ENCODE measurements at regions not wholly inside any gene's neighbourhood (a gene's known extent, or its start where the extent isn't known, plus 50 kb on each side); places are given as distances from the start of the nearest gene placed in this dataset.

DNA sequence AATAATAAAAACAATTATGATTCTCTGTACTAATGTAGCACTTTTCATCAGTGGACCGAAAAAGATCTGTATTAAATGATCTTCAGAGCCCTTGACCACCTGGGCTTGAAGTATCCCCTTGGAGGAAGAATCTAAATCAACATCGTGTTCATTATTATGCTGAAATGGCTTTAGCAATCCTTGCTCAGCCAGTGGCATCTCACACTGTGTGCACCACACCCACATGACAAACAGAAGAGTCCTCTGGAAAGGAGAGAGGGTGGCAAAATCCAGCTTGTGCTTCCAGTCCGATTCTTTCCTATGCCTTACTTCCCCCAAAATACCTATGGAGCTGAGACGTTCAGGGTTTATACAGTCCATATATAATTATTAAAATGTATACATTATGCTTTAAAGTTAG is 318.5 kb upstream of the RUNX1 start:
- DNase-seq (ENCODE audit: low read depth), result no peak

DNA sequence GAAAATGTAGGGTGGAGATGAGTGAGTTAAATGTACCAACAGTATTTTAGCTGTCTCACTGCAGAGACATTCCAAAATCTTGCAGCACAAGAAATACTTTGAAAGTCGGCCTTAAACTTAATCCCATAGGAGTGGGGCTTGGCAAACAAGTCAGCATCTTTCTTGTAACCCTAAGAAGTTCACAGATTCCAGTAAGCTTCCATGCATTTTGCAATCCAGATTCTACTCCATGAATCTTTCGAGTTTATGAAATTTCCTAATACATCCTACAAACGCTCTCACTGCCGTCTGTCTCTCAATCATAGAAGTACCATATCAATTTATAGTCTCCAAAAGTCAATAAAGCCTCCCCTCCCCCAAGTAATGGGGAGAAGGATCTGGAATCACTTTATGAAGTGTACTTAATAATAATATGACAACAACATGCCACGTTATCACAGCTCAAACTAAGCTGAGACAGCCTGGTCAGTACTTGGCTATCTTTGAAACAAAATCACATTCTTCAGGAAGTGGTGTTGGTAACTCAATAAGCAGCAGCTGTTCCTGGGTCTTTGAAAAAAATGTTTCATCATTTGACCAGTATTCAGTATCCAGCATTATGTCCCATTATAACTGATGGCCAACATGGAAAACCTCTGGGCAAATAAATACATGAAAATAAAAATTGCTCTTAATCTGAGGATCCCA is 317.4 kb upstream of the RUNX1 start:
- peak; percentile 26 for DNase-seq (ENCODE audit: low read depth)

DNA sequence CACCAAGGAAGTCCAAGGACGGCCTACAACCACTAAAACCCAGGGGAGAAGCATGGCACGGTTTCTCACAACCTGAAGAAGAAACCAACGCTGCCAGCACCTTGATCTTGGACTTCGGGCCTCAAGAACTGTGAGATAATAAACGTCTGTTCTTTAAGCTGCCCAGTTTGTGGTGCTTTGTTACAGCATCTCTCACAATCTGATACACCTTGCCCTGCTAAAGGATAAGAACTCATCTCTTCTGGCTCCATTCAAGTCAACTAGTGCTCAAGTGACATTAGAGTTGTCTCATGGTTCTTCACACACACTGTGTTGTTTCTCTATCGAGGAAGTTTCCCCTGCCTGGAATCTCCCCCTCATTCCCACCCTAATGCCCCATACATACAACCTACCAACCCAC is 314.4 kb upstream of the RUNX1 start:
- DNase-seq (ENCODE audit: low read depth), result no peak

DNA sequence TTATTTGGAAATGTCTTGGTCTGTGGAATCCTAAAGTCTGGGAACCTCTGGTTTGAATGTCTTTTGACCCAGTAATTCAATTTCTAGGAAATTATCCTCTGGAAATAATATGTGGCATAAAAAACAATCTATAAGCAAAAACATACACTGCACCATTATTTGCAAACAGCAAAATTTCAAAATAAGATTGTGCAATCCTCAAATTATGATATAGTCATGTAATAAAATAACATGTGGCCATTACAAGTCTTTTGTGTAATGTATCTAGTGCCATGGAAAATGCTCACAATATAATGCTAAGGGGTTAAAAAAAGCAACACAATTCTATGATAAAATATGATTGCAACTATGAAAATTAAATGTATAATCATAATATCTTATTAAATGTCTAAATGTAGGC is 312.9 kb upstream of the RUNX1 start:
- DNase-seq (ENCODE audit: low read depth), result no peak

DNA sequence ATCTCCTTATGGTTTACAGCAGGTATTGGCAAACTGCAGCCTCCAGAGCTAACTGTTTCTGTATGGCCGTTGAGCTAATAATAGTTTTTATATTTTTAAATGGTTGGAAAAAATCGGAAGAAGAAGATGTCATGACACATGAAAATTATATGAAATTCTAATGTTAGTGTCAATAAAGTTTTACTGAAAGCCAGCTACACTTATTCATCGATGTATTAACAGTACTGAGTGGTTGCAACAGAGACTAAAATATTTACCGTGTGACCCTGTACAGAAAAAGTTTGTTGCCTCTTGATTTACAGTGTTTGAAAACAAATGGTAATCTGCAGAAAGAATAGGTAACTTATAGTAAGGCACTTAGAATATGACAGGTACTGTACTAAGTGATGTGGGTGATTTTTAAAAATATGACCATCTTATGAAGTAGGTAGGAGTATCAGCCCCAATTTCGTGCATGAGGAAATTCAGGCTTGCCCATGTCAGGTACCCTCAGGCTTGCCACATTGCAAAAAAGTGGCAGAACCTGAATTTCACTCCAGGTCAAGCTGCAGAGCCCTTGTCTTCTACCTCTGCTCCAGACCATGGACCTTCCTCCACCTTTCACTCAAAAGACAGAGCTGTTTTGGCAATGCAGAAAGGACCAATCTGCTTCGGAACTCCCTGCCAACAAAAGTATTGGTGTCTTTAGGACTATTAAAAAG is 311.9 kb upstream of the RUNX1 start:
- DNase-seq (ENCODE audit: low read depth), result no peak

DNA sequence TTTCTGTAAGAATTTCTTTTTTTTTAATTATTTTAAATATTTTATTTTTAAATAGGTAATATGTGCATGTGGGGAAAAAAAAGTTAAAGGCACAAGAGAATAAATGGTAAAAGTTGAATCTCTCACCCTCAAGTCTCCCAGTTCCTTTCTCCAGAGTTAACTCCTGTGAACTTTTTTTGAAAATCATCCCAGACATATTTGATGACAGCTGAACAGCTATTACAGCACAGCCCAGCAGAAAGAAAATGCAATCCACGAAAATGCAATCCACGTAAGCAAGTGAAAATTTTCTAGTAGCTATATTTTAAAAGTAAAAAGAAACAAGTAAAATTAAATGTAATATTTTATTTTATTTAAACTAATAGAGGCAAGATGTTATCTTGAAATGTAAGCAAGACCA is 310.0 kb upstream of the RUNX1 start:
- no peak for DNase-seq (ENCODE audit: low read depth)

DNA sequence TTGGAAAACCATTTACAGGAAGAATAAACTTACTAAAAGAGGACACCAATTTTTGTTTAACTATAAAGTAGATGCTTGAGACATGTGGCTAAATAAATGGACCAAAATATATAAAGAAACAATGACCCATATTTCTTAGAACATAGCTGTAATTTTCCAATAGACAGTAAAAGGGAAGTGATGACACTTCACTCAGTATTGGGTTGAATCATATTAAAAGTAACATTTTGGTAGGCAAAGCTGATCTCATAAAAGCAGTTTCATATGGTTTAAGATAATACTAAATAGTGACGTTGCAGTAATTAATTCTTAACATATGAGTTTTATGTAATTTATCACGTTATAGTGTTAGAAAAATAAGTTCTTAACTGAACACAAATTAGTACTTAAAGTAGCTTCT is 308.9 kb upstream of the RUNX1 start:
- DNase-seq (ENCODE audit: low read depth), result no peak

DNA sequence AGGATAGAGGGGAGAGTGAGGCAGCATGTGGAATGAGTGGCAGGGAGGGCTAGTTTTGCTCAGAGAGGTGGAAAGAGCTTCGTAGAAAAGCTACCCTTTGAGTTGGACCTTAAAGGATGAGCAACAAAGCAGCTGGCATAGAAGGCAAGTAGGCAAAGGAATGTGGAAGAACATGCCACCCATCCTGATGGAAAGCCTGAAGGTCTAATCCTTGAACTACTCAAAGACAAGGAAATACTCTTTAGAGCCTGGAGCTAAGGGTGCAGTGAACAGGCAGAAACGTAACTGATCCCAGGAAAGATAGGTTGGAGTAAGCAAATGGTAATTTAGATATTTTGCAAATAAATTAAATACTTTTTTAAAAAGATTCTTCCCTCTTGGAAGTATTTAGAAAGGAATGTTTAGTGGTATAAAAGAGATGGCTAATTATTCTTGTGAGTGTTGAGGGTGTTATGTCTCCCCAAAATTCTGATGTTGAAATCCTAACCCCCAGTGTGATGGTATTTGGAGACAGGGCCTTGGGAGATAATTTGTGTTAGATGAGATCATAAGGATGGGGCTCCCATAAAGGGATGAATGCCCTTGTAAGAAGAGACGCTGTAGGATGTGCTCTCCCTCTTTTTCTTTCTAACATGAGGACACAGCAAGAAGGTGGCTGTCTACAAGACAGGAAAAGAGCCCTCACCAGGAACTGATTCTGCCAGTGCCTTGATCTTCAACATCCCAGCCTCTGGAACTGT is 308.1 kb upstream of the RUNX1 start:
- no peak for DNase-seq (ENCODE audit: low read depth)

DNA sequence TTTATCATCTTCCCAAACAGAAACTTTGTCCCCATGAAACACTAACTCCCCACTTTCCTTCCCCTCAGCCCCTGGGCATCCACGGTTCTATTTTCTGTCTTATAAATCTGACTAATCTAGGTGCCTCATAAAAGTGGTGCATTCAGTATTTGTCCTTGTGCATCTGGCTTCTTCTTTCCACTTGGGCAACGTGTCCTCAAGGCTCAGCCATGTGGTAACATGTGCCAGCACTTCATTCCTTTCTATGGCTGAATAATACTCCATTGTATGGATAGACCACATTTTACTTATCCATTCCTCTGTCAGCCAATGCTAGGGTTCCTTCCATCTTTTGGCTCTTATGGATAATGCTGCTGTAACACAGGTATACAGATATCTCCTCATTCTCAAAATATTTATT is 305.0 kb upstream of the RUNX1 start:
- no peak for DNase-seq (ENCODE audit: low read depth)

DNA sequence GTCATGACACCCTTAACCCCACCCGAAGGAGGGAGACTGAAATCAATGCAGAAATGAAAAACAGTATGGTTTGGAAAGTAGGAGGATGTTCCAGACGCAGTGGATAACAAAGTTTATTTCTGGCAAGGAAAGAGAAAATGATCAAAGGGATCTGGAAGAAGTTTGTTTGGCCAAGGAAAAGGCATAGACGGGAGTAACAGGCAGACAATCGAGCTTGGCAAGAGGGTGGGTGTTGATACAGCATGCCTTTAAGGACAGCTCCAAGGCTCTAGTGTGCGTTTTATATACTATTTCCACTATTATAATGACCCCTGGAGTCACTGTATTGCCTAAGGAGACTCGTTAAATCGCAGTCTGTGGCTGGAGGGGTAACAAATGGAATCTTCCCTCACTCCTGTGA is 303.7 kb upstream of the RUNX1 start:
- no peak for DNase-seq (ENCODE audit: low read depth)

DNA sequence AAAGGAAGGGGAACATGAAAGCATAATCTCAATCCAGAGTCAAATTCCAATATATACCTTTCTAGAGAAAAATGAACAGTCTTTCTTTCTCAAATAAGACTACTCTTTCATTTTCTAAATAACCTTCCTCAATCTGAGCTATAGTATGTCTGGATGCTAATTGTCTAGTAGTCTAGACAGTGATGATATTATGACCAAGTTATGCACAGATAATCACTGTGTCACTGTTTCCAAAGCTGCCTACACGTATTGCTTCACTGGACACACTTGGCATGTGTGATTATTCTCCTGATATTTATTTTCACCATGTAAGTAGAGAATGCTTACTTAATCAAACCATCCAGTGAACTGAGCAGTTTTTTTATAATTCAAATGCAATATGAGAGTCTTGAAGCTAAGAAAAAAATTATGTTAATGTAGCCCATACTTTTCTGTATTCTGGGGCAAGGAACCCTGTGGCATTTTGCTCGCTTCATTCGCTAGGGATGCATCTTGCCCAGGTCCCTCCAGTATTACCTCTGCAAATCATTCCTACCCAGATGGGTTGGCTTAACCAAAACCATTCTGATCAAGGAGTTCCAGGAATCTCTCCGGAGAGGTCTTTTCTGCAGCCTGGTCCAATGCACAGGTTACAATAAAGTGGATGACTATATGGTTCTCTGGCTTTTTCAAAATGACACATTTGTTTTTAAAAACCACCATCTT is 303.1 kb upstream of the RUNX1 start:
- no peak for DNase-seq (ENCODE audit: low read depth)

DNA sequence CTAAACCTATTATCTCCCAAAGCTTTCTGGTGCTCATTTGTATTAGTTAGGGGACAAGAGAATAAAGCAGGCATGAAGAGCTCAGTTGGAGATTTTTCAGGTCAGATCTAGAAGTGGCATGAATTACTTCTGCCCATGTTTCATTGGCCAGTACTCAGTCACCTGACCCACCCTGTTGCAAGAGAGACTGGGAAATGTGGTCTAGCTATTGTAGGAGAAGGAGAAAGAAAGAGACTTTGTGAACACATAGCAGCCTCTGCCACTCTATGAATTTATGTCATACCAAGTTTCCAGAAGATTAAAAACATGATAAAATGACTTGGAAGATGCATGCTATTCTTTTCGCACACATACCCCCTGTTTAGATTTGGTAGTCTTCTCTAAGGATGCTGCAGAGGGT is 302.3 kb upstream of the RUNX1 start:
- no peak for DNase-seq (ENCODE audit: low read depth)

DNA sequence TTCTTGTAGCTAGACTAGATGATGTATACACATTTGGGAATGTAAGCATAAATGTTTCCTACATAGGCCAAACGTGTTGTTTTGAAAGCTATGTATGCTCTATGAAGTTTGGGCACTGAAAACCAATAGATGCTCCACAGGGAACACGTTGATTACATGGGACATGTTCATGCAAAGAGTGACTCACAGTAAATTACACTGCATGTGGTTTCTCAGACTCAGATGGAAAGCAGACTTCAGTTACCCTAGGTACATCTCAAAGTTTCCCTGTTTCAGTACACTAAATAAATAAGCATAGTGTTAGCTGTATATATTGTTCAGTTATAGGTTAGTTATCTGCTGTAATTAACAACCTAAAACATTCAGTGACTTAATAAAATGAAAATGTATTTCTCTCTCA is 301.9 kb upstream of the RUNX1 start:
- no peak for DNase-seq (ENCODE audit: low read depth)

DNA sequence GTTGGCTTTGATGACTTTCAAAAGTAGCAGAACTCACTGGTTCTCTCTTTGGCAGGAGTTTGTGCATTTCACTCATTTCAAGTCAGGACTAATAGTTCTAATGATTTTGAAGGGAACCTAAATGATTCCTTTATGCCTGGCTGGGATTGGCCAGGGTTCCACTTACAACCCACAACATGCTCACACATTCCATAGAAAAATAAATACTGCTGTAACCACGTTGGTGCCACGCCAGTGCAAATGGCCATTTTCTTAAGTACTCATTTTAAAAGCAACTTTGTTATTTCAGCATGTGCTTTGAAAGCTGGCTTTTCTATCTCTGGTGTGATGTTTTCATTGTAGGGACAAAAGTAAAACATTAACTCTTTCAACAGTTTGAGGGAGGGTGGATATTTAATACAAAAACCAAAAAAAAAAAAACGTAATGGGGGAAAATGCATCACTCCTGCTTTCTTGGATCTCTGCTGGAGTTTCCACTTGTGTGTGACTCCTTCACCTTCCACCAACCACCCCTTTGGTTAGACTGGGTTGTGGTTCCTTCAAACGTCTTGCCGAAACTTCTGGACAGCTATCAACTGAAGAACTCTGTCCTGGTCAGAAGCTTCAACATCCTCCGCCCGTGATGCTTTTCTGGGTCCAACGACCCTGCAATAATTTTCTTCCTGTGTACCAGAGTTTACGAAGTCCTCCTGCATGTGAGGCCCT is 300.4 kb upstream of the RUNX1 start:
- DNase-seq (ENCODE audit: low read depth), result no peak

DNA sequence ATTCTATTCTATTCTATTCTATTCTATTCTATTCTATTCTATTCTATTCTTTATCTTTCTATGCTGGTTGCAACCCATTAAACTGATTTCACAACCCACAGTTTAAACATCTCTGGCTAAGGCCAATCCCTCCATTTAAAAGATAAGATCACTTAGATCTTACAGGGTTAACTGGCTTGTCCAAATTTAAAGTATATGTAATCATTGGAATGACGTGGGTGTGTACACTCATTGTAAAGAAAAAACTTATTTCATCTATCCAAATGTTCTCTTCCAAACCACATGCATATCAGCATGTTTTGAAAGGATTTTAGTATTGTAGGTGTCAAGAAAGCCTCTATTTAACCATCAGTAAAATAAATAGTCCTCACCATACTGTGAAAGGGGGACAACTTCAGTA is 299.6 kb upstream of the RUNX1 start:
- no peak for DNase-seq (ENCODE audit: low read depth)

DNA sequence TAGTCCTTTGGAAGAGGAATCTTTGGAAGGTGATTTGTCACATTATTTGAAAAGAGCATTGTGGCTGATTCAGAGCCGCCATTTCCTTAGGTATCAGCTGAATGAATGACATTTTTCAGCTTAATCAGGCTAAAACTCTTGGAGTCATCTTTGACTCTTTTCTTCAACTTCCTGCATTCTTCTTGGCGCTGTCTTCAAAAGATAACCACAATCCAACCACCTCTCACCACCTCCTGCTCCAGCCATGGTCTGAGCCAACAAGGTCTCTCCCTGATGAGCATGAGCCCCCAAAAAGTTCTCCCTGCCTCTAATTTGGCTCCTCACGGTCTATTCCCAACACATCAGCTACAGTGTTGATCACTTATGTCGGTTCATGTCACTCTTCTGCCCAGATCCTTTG is 297.6 kb upstream of the RUNX1 start:
- no peak for DNase-seq (ENCODE audit: low read depth)

DNA sequence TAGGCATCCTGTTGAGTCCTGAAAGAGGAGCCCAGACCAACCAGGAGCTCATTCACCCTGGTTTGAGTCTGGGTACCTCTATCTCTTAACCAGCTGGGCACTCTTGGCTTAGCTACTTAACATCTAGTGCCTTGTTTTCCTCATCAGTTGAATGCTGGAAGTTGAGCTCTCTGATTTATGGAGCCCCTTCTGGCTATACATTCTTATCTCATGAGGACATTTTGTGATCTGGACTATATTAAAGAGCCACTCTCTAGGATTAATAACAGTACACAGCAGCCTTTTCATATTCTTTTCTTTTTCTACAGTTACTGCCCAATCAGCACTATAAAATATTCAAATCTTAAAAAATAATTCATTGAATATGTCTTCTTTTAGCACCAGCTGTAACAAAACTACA is 296.9 kb upstream of the RUNX1 start:
- no peak for DNase-seq (ENCODE audit: low read depth)

DNA sequence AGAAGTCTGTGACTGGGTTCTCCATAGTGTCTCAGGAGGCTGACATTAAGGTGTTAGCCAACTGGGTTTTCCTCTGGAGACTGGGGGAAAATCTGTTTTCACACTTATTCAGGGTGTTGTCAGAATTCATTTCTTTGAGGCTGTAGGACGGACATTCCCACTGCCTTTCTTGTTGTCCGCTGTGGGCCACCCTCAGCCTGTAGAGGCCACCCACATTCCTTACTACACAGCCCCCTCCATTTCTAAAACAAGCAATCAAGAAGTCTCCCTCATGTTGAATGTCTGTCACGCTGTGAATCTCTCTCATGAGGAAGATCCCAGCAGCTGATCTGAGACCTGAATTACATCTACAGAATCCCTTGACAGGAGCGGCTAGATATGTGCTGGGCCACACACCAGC is 295.5 kb upstream of the RUNX1 start:
- DNase-seq (ENCODE audit: low read depth), result no peak

DNA sequence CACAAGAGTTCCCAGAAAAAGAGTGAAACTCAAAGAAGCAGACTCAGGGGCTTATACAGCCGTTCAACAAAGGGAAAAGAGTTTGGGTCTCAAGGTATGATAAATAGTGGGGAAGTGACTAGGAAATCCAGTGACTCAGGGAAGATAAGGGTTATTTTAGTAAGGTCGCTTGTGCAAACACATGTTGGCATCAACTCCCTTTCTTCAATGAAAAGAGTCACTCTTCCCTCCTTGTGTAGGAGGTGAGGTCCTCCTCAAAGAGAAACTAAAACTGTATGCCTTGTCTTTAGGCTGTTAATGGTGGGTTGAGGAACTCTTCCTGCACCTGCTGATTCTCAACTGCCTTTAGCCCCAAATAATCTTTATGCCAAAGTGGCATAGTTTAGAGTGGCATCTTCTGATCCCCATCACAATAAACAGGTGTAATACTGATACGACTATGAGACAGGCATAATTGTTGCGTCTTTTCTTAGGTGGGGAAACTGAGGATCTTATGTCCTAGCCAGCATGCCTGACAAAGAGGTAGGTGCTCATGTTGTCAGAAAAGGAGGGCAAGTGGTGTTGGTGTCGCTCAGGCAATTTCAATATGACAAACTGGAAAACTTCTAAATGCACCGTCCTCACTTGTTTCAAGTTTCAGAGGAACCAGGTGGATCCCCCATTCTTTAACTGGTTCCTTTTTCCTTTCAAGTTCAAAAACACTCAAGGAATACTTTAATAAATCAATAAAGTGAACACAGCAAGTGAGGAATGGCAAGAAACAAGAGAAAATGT is 294.1 kb upstream of the RUNX1 start:
- DNase-seq (ENCODE audit: low read depth), result no peak

DNA sequence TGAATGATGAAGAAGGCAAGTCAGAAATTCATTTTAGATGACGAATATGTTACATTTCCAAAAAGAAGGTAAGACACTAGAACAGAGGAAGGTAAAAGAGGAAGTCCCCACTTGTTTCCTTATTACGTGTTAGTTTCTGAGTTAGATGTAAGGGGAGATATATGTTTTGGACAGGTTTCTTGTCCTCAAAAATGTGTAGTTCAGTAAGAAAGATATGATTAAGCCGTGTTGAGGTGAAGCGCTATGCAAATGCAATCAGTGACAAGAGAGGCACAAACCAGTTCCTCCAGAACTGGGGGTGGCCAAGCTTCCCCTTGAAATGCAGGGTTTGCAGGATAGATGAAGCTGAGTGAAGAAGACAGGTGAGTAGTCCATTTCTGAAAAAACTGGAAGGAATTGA is 293.3 kb upstream of the RUNX1 start:
- DNase-seq (ENCODE audit: low read depth), result no peak

DNA sequence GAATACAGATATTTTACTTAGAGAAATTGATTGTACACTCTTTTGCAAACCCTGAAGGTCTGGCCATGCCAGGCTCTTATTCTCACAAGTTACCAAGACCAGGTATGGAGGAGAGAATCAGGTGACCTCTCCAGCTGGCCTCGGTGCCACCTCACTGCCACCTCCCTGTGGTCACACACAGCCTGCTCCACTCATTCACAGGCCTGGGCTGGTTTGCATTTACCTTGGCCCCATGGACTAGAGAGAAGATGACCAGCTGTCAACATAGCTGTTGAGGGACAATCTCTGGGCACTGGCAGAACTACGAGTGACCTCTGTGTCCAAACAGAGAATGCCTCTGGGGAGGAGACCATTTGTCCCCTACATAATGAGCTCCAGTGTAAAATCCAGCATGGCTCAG is 291.2 kb upstream of the RUNX1 start:
- no peak for DNase-seq (ENCODE audit: low read depth)
